ENCODE measurements at regions not wholly inside any gene's neighbourhood (a gene's known extent, or its start where the extent isn't known, plus 50 kb on each side); places are given as distances from the start of the nearest gene placed in this dataset.

DNA sequence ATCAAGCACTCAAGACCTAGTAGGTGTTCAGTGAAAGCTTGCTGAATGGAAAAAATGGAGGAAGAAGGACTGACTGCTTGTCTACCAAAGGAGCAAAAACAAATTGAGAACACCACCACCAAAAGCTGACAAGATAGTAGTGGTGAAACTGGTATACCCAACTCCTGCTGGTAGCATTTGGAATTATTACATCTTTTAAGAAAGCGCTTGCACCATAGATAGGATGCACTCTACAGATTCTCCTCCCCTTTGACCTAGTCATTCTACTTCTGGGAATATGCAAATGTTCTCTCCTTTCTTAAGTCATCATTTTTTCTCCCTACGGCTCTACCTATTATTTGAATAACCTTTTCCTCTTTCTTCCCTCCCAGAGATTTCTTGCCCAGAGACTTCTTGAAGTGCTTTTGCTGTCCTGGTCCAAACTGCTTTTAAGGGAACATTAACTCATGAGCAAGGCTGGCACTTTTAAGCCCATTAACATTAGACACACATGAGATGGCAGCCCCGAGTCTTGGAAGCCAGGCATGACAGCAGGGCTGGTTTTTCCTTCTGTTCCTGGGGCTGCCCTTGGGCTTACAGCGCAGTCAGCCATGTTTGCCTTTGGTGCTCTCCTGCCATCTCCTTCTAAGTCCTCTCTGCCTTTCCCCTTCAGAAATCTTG, 75.0 kb upstream of the TLE3 start:
- no peak for DNase-seq (ENCODE audit: low read depth in 2 of 2, low spot score in 1 of 2)

DNA sequence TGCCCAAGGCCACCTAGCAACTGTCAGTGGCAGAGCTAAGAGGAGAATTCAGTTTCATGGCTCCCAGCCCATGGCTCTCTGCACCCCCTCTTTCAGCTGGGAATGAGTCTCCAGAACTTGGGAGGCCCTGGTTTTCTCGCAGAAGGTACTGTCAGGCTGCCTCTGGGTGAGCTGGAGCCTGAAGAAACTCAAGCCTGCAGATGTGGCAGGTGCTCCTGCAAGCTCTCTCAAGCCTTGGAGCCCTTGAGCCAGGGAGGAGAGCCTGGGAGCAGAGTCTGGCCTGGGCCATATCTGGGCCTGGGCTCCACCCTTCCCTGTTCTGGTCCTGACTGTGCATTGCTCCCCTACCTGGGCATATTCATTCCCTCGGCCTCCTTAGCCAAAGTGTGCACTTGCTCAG, 74.4 kb upstream of the TLE3 start:
- no peak for DNase-seq (ENCODE audit: low read depth in 2 of 2, low spot score in 1 of 2)

- DNase-seq (ENCODE audit: low read depth in 2 of 2, low spot score in 1 of 2) = no peak
These were observed 73.7 kb upstream of the TLE3 start for GRCh38 chr15:70171256-70171886.

DNA sequence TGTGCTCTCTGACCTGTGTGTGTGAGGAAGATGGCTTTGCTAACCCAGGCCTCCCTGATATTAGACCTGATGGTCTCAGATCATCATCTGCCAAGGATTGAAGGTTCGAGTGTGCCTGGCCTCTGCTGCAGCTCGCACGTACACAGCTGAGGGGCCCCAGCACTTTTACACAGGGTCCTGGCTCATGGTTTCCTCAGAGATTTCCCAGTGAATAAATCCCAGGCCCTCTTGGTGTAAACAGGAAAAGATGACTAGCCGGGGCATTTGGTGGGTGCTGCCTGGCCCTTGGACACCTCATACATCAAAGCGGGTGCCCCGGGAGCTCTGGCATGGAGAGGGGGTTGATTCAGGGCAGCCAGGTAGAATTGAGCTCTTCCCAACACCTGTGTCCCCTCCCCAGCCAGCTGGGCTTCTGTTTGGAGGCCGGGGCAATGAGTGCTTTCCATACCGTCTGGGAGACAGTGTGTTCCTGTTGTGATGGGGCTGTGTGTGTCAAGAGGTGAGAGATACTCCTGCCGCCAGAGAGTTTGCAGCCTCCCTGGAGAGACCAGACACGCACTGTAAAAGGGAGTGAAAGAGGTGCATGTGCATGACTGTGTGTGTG, 72.5 kb upstream of the TLE3 start:
- DNase-seq (ENCODE audit: low read depth in 2 of 2, low spot score in 1 of 2) = no peak

DNA sequence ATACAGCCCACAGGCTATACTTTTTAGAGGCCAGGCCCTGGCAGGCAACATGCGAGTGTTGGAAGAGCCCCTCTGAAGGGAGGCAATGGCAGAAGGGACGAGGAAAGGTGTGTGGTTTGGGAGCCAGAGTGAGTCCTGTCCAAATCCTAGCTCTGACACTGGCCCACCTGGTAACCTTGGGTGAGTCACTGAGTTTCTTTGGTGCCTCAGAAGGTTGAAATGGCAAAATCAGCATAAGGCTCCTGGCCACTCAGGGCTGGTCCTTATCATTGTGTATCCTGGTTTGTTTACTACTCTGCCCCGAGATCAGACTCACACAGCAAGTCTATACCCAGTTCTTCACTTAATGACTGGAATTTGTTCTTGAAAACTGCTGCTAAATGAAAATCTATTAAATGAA, 71.4 kb upstream of the TLE3 start:
- DNase-seq (ENCODE audit: low read depth in 2 of 2, low spot score in 1 of 2) = no peak

- no peak for DNase-seq (ENCODE audit: low read depth in 2 of 2, low spot score in 1 of 2)
These were observed 69.4 kb upstream of the TLE3 start for GRCh38 chr15:70167155-70167554.

DNA sequence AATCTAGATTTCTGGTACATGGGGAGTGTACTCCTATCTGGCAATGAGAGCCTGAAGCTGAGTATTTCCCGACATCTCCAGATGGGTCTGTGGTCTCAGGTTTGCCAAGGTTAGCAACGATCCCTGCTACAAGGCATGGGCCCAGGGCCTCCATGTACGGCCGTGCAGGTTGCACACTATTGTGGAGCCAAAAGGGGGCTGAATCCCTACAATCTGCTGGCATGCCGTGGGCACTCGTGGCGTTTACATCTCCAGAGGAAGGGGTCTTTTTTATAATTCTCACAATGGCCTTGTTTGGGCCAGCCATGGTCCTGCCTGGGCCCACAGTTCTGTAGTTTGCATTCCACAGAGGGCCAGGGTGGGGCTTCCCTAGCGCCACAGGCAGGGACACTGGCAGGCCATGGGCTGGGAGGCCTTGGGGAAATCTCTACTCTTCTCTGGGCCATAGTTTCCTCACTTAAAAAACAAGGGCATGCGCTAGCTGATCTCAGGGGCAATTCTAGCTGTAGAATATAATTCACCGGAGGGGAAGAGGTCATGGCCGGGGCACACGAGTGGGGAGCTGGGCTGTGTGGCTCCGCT, 68.9 kb upstream of the TLE3 start:
- DNase-seq (ENCODE audit: low read depth in 2 of 2, low spot score in 1 of 2) = no peak

DNA sequence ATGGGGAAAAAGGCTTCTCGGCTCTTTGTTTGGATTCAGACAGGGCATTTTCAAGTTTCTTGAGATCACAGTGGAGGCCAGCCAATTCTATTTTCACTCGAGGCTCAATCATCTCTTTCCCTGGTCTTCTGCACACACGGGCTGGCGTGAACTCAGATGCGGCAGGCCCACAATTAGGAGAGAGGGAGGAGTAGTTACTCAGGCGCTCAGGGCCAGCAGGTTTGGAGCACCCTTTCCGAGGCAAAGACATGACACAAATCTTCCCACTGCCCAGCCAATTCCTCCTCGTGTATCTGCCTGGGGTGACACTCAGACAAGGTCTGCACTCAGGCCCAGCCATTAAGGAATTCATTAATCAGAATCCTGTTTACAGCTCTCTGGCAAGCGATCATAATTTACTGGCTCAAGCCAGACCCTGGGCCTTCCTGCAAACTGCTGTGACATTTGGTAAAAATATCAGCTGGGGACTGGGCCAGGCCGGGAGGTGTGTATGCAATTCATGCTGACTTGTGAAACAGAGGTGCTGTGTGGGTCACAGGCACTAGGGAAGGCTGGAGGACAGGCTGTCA, 68.1 kb upstream of the TLE3 start:
- no peak for DNase-seq (ENCODE audit: low read depth in 2 of 2, low spot score in 1 of 2)

DNA sequence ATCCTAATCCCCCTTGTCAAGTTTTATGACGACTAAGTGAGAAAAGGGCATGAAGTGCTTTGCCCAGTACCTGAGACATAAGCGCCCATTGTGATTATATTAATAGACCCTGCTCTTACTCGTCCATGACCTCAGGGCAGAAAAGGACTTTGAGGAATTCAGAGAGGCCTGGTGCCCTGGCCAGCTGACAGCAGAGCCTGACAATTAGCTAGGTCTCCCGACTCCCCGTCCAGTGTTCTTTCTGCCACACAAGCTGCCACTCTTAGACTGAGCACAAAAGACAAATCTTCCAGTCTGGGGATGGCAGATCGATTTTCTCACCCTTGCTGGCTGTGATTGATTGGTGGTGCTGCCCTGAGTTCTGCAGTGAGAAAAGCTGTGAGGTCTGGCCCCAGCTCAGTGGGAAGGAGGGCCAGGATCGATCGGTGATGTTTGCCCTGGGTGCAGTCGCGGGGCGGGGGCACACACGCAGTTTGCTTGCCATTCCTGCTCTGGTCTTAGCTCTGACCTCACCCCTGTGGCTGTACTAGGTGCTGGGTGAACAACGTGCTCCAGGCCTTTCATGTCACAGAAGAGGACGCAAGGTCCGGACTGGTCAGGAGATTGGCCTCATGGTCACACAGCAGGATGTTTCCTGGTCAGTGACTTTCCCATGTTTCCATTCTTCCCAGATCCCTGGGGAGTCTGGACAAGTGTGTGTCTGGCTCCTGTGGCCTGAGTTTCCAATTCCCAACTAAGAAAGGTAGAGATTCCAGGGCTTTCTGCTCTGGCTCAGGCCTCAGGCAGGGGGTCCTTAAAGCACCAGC, 67.4 kb upstream of the TLE3 start:
- no peak for DNase-seq (ENCODE audit: low read depth in 2 of 2, low spot score in 1 of 2)

- DNase-seq (ENCODE audit: low read depth in 2 of 2, low spot score in 1 of 2) = no peak
These were observed 66.6 kb upstream of the TLE3 start for GRCh38 chr15:70164156-70164900.

DNA sequence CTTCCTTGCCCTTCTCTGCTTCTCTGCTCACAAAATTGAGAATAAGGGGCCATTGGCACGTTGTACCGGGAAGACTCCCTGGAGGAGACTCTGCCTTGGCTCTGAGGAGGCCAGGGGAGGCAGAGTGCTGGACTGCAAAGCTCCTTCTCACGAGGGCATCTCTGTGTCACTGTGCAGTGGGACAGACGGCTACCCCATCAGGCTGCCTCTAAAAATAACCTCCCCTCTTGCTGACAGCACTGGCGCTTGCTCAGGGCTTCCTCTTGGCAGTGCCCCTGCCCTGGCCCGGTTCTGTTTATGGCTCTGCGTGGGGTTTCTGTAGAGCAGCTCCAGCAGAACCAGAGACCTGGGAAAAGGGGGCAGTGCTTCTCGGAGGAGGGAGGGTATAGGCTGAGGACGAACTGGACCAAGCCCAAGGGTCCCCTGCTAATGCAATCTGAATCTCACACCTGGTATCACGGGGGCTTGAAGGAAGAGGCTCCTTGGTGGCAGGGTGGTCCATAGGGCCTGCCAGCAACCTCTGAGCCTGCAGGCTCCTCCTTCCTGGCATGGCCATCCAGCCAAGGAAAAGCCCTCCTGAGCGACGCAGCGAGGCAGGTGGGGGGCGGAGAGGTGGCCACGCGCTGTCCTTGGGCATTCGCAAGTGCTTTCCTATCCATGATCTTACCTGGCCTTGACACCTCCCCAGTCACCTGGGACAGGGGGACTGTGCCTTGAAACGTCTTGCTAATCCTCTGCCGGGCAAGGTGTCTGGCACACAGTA, 63.3 kb upstream of the TLE3 start:
- no peak for DNase-seq (ENCODE audit: low read depth in 2 of 2, low spot score in 1 of 2)

DNA sequence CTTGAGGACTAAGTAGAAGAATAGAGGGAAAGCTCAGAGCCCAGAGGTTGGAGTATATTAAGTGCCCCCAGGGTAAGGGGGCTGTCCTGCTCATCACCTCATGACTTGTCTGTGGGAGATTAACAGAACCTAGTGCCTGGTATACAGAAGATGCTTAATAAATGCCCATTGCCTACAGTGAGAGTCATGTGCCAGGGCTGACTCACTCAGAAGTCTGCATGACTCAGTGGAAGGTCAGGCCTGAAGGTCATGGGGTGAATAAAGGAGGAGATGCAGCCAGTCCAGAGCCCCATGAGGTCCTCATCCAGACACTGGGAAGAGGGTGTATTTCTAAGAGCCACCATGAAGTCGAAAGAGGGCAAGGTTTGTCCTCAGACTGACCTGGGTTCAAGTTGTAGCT, 62.5 kb upstream of the TLE3 start:
- no peak for DNase-seq (ENCODE audit: low read depth in 2 of 2, low spot score in 1 of 2)

DNA sequence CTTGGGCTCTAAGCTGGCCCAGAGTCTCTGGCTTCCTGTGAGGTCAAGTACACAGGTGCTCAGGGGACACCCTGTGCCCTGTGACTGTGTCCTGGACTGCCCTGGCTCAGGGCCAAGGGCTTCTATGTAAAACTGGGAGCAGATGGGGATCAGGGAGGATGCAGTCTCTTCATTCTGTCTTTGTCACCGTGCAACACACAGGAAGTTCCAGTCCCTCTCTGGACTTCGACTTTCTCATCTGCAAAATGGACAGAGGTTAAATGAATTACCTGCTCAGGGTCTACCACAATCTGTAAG, 61.9 kb upstream of the TLE3 start:
- DNase-seq (ENCODE audit: low read depth in 2 of 2, low spot score in 1 of 2) = no peak

GRCh38 chr15:70159001-70159712, 61.4 kb upstream of the TLE3 start:
- DNase-seq (ENCODE audit: low read depth in 2 of 2, low spot score in 1 of 2) = no peak

GRCh38 chr15:70158309-70159000, 60.7 kb upstream of the TLE3 start:
- no peak for DNase-seq (ENCODE audit: low read depth in 2 of 2, low spot score in 1 of 2)

GRCh38 chr15:70156671-70157271, 59.1 kb upstream of the TLE3 start:
- no peak for DNase-seq (ENCODE audit: low read depth in 2 of 2, low spot score in 1 of 2)

GRCh38 chr15:70154718-70155347, 57.1 kb upstream of the TLE3 start:
- no peak for DNase-seq (ENCODE audit: low read depth in 2 of 2, low spot score in 1 of 2)
